CD4-positive, alpha-beta T cell treated with Interleukin-21 for 1 hour (primary cell): ENCODE measurements at regions not wholly inside any gene's neighbourhood (a gene's known extent, or its start where the extent isn't known, plus 50 kb on each side); places are given as distances from the start of the nearest gene placed in this dataset.

ENCODE experiments used
- DNase-seq: peaks from one replicate; pipeline ENCODE4 v3.0.0-alpha.2; 2020

DNA sequence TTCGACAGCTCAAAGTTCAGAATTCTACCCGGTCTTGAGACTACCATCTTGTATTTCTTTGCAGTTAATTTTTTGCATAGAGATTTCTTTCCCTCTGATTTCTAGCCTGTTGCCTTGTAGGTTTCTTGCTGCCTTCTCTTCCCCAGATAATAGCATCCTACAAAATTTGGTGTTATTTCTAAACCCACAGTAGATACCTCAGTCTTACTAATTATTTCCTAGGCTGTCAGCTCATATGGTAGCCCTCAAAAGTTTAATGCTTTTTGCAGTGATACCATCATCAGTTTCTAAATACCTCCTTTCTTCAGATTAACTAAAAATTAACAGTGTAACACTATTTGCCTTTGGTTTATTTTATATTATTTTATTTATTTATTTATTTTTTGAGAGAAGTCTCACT is 61.9 kb upstream of the TMPO start:
- DNase-seq, result no peak

DNA sequence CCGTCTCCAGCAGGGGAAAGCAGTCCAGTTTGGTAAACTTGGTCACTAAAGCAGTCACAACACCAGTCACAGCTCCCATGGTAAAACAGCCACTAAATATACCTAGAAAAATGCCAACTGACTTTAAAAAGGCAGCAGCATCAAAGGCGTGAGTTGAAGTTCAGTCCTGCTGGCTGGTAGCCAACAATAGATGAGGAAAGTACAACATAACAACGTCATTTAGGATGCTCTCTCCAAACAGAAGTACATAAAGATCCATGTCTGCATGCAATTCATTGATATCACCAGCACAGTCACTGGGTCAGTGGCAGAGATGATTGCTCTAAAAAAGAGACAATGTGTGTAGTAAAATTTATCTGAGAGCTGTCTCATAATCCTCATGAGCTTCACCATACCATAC is 59.3 kb upstream of the TMPO start:
- no peak for DNase-seq

DNA sequence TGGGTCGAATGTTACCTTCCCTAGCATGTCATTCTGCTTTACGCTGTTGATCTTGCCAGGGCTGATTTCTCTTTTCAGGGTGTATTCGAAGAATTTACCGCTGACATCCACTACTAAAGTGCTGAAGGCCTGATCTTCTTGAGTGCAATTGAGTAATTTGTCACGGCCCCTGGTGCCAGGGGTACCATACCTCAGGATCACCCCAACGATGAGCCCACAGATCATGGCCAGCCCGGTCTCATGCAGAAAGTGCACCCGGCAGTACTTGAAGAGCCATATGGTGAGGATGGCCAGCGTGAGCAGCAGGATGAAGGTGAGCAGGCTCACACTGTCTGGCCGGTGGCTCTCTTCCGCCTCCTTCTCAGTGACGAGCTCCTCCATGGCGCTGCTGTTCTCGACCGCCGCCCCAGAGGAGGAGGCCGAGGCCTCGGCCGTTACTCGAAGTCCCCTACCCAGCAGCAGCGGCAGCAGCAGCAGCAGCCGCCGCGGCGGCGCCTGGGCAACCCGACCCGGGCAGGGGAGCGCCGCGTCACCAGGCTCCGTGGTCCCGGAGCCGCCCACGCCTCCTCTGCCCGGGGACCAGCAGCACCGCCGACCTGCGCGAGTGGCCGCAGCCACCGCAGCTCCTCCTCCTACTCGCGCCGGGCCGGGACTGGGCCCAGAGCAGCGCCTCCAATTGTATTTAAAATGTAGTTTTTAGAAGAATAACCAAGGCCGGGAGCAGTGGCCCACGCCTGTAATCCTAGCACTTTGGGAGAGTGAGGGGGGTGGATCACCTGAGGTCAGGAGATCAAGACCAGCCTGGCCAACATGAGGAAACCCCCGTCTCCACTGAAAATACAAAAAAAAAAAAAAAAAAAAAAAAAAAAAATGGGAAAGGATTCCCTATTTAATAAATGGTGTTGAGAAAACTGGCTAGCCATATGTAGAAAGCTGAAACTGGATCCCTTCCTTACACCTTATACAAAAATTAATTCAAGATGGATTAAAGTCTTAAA is 58.5 kb upstream of the TMPO start:
- DNase-seq, result no peak

DNA sequence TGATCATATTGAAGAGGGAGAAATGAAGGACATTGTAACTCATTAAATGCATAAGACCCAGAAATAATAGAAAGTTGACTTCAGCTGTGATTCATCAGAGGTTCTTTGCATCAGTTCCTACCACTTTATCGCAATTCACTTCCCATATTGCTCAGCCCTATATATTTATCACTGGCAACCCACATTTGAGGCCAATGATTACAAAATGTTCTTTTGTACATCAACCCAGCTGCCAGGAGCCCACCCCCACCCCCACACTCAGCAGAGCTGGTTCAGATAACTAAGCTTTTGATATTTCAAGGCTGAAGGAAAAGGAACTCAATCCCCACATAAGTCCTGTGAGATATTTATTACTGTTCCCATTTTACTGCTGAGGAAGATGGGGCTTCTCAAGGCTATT is 51.2 kb upstream of the TMPO start:
- no peak for DNase-seq

DNA sequence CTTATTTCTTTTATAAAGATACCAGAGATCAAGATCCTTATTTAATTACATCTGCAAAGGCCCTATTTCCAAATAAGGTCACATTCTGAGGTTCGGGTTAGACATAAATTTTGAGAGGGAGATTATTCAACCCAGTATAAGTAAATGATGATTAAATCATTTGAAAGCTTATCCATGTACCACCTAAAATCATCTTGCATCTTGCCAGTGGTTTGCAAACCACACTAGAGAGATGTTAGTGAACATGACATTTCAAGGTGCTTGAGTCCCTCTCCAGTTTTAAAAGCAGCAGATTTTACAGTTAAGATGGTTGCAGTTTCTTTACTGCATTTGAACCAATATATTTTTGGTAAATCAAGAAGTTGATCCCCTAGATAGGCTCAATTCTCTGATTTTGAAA is 49.9 kb upstream of the TMPO start:
- DNase-seq, result no peak
